GM12878 (cell line): ENCODE measurements at regions not wholly inside any gene's neighbourhood (a gene's known extent, or its start where the extent isn't known, plus 50 kb on each side); places are given as distances from the start of the nearest gene placed in this dataset.

Experiments
- ATAC-seq: fragments of 200-7000 bp; cut with Tn5 transposase; 3 replicates; pipeline ENCODE4 v1.9.1; 2020; ENCODE audit warnings: mild to moderate bottlenecking, moderate library complexity
- BruUV-seq: library from RNA; stranded (reverse); fragments of 400-500 nt; replicated peaks from 2 replicates; lab custom pipeline; 2021; lab: Mats Ljungman, UMichigan
- CTCF ChIA-PET: fragments of 300-600 bp; sonication (Branson Sonifier 250); formaldehyde crosslinking; extraction: SDS; loops from one replicate; lab custom pipeline; 2021; ENCODE audit warnings: inconsistent platforms; lab: Yijun Ruan, JAX
- POLR2A ChIA-PET: fragments of 350-600 bp; formaldehyde crosslinking; extraction: SDS; loops from one replicate; lab custom pipeline; 2021; ENCODE audit warnings: inconsistent platforms; lab: Charles Lee
- RAD21 ChIA-PET: fragments of 300-600 bp; sonication (Branson Sonifier 250); formaldehyde crosslinking; loops from one replicate; lab custom pipeline; 2023; ENCODE audit warnings: antibody characterized with exemption; ENCODE audit not compliant: unreplicated experiment; lab: Charles Lee
- SMC1A ChIA-PET: fragments of 300-600 bp; sonication (Branson Sonifier 250); formaldehyde crosslinking; loops from one replicate; lab custom pipeline; 2023; ENCODE audit not compliant: unreplicated experiment, uncharacterized antibody; lab: Charles Lee
- DNase-seq: peaks from one replicate; pipeline ENCODE4 v3.0.0-alpha.2; 2011; ENCODE audit warnings: low read depth, low spot score
- FAIRE-seq: peaks from 3 replicates; lab custom pipeline; 2011; peaks lifted over from hg19 to GRCh38; lab: Jason Lieb, UNC
- H2AFZ ChIP-seq: 2 replicates; pipeline ENCODE4 v1.6.0; 2011; ENCODE audit warnings: low read depth, low read length, control low read depth; ENCODE audit not compliant: control insufficient read depth
- H3K27ac ChIP-seq: 2 replicates; pipeline ENCODE4 v1.5.1; 2011; ENCODE audit warnings: control low read depth; ENCODE audit not compliant: control insufficient read depth, insufficient read depth
- H3K27me3 ChIP-seq, 2 experiments: replicated peaks in 1 of 2; 2 replicates each; pipeline versions ENCODE4 v1.6.0 to v1.6.1; 2011; ENCODE audit warnings: low read length in 1 of 2; ENCODE audit not compliant: control insufficient read depth in 2 of 2, insufficient read depth in 2 of 2
- H3K36me3 ChIP-seq, 2 experiments: 2 replicates each; pipeline ENCODE4 v1.5.1; 2011; ENCODE audit warnings: low read length in 1 of 2; ENCODE audit not compliant: control insufficient read depth in 2 of 2, insufficient read depth in 2 of 2
- H3K4me1 ChIP-seq: 2 replicates; pipeline ENCODE4 v1.6.1; 2011; ENCODE audit warnings: mild to moderate bottlenecking, low read length, moderate library complexity, mixed read lengths; ENCODE audit not compliant: control insufficient read depth, insufficient read depth
- H3K4me2 ChIP-seq: 2 replicates; pipeline ENCODE4 v1.6.0; 2011; ENCODE audit warnings: control low read depth; ENCODE audit not compliant: control insufficient read depth, insufficient read depth
- H3K4me3 ChIP-seq: fragments of 200-600 bp; sonication (generic); 2 replicates; pipeline ENCODE4 v1.5.1; 2016
- H3K79me2 ChIP-seq: 2 replicates; pipeline ENCODE4 v1.6.0; 2011; ENCODE audit warnings: low read length; ENCODE audit not compliant: control insufficient read depth, insufficient read depth
- H3K9ac ChIP-seq: 2 replicates; pipeline ENCODE4 v1.8.0; 2011; ENCODE audit warnings: low read length, control low read depth, mixed read lengths; ENCODE audit not compliant: control insufficient read depth, insufficient read depth
- H3K9me3 ChIP-seq: replicated peaks from 3 replicates; pipeline ENCODE4 v1.5.1; 2011; ENCODE audit warnings: mild to moderate bottlenecking, low read length; ENCODE audit not compliant: control insufficient read depth, insufficient read depth
- H4K20me1 ChIP-seq: 2 replicates; pipeline ENCODE4 v1.6.0; 2011; ENCODE audit not compliant: control insufficient read depth, insufficient read depth
- ATF7 ChIP-seq: fragments of 450-650 bp; IDR thresholded peaks from 2 replicates; pipeline ENCODE4 v1.6.1; 2016; ENCODE audit warnings: low read depth, mild to moderate bottlenecking
- BACH1 ChIP-seq: fragments of 450-650 bp; IDR thresholded peaks from 2 replicates; pipeline ENCODE4 v1.6.1; 2017; ENCODE audit warnings: mild to moderate bottlenecking, borderline replicate concordance
- BCL3 ChIP-seq: IDR thresholded peaks from 2 replicates; pipeline ENCODE4 v1.6.1; 2011; ENCODE audit warnings: borderline replicate concordance, low read depth, mild to moderate bottlenecking, moderate library complexity, low read length; ENCODE audit not compliant: insufficient read depth, poor library complexity, severe bottlenecking
- BHLHE40 ChIP-seq, 2 experiments: fragments of 450-650 bp in 1 of 2; IDR thresholded peaks; 2 replicates each; pipeline ENCODE4 v1.6.1; 2011 to 2017; ENCODE audit warnings: low read depth in 2 of 2, borderline replicate concordance in 1 of 2, improper control_type of control experiment in 1 of 2, low read length in 1 of 2, mild to moderate bottlenecking in 1 of 2
- CBFB ChIP-seq: IDR thresholded peaks from 2 replicates; pipeline ENCODE4 v1.6.1; 2016; ENCODE audit warnings: antibody characterized with exemption, low read depth
- CBX5 ChIP-seq: sonication (generic); IDR thresholded peaks from 2 replicates; pipeline ENCODE4 v1.6.1; 2016; ENCODE audit warnings: low read depth, moderate library complexity, mild to moderate bottlenecking, inconsistent platforms
- CHD4 ChIP-seq: fragments of 200-600 bp; sonication (generic); IDR thresholded peaks from 2 replicates; pipeline ENCODE4 v1.6.1; 2016; ENCODE audit warnings: mild to moderate bottlenecking
- ETV6 ChIP-seq, 2 experiments: fragments of 450-650 bp in 1 of 2; IDR thresholded peaks in 1 of 2; conservative IDR thresholded peaks in 1 of 2; 2 replicates each; pipeline ENCODE4 v1.6.1; 2014; ENCODE audit warnings: antibody characterized with exemption in 1 of 2, borderline replicate concordance in 1 of 2, low read depth in 1 of 2, mild to moderate bottlenecking in 1 of 2, moderate library complexity in 1 of 2
- GABPA ChIP-seq: IDR thresholded peaks from 2 replicates; pipeline ENCODE4 v1.6.1; 2014; ENCODE audit warnings: antibody characterized with exemption, low read depth, mild to moderate bottlenecking, inconsistent platforms
- HDAC2 ChIP-seq: fragments of 200-600 bp; sonication (generic); IDR thresholded peaks from 2 replicates; pipeline ENCODE4 v1.6.1; 2017
- JUNB ChIP-seq: IDR thresholded peaks from 2 replicates; pipeline ENCODE4 v1.6.1; 2016; ENCODE audit warnings: antibody characterized with exemption, mild to moderate bottlenecking
- MXI1 ChIP-seq: fragments of 150-350 bp; IDR thresholded peaks from 2 replicates; pipeline ENCODE4 v1.6.1; 2011; ENCODE audit warnings: low read depth, mild to moderate bottlenecking, inconsistent platforms, low read length, improper control_type of control experiment
- MYB ChIP-seq: fragments of 150-350 bp; IDR thresholded peaks from 2 replicates; pipeline ENCODE4 v1.6.1; 2014; ENCODE audit warnings: mild to moderate bottlenecking, low read depth, low read length, borderline replicate concordance
- PAX5 ChIP-seq: IDR thresholded peaks from 2 replicates; pipeline ENCODE4 v1.6.1; 2011; ENCODE audit warnings: low read depth, low read length, borderline replicate concordance
- SREBF1 ChIP-seq: IDR thresholded peaks from 2 replicates; pipeline ENCODE4 v1.6.1; 2012; ENCODE audit warnings: mild to moderate bottlenecking, low read length
- SRF ChIP-seq, 2 experiments: IDR thresholded peaks; 2 replicates each; pipeline ENCODE4 v1.6.1; 2011; ENCODE audit warnings: low read depth in 2 of 2, low read length in 2 of 2, mild to moderate bottlenecking in 1 of 2, moderate library complexity in 1 of 2
- TBL1XR1 ChIP-seq: IDR thresholded peaks from 2 replicates; pipeline ENCODE4 v1.6.1; 2012; ENCODE audit warnings: low read depth, low read length, improper control_type of control experiment
- TCF3 ChIP-seq: IDR thresholded peaks from 2 replicates; pipeline ENCODE4 v1.6.1; 2012; ENCODE audit warnings: low read depth, mild to moderate bottlenecking, low read length, borderline replicate concordance; ENCODE audit not compliant: insufficient read depth
- WGBS: methylation state at CpG from one replicate; pipeline ENCODE4 v1.1.6; 2016; ENCODE audit warnings: low lambda C conversion rate; ENCODE audit not compliant: insufficient replicate concordance, insufficient coverage; ENCODE audit errors: missing lambda C conversion rate; 5-methylcytosine and 5-hydroxymethylcytosine counted together
- in situ Hi-C: fragments of 300-500 bp; cut with MboI; formaldehyde crosslinking; loops from 9 replicates; pipeline ENCODE4 v1.14.3; 2018; ENCODE audit warnings: mixed read lengths
- intact Hi-C: fragments of 100-400 bp; cut with micrococcal nuclease; formaldehyde crosslinking; loops from one replicate; pipeline ENCODE4 v1.14.2; 2022; ENCODE audit not compliant: unreplicated experiment

DNA sequence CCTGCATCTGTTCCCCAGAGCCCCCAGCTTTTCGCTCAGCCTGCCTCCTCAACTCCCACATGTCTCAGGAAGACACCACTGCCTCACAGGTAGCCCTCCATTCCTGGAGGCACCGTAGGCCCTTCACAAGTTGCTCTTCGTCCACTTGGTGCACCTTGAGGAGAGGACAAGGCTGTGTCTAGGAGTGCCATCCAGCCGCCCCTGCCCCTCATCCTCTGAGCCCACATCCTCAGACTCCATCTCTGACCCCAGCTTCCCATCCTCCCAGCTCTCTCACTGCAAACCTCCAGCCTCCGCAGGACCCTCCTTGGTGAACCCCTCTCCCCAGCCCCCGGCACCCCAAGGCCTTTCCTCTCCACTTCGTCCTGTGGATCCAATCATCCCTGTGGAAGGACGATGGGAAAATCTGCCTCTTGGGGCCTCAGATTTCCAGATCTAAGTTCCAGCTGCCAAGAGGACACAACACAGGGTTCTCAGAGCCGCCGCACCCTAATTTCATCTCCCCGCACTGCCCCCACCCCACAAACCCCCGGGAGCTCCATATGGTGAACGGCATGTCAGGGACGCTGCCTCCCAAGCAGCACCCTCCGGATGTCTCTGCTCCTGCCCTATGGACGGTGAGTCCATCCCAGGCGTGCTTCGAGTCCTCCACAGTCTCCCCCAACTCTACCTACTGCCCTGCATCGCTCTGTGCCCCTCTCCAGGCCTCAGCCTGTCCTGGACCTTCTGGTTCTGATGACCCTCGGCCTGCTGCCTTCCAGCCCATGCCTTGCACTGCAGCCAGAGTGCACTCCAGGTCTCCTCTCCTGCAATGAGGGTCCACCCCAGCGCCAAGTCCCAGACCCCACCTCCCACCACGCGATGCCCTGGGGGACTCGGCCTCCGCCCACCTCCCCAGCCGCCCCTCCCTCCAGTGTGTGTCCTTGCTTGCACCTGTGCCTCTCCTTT, 314.1 kb upstream of the DIO3 start:
- H2AFZ ChIP-seq, result no peak overlapping the region
- RAD21 ChIA-PET, result no interaction called here
- H3K4me2 ChIP-seq, result no peak overlapping the region
- FAIRE-seq, result no peak
- no peaks in the 10 kb centered on the region for H3K4me1 ChIP-seq
- no peak overlapping the region for H3K4me3 ChIP-seq
- H3K9me3 ChIP-seq, result no peaks in the 10 kb centered on the region; the same call in 1 of the 3 replicates
- BruUV-seq, result no TSS peak
- in situ Hi-C loops (no loop called here), intact Hi-C loops (no loop called here)
- no peaks in the 10 kb centered on the region for H3K79me2 ChIP-seq
- no peak overlapping the region for H3K9ac ChIP-seq
- H4K20me1 ChIP-seq, result no peaks in the 10 kb centered on the region
- no peaks in the 10 kb centered on the region for H3K36me3 ChIP-seq
- no peak for ATAC-seq
- no peak overlapping the region for H3K27ac ChIP-seq
- DNase-seq, result no peak
- no peaks in the 10 kb centered on the region for H3K27me3 ChIP-seq
- whole genome bisulfite sequencing, result 55% methylated on average over 23 of the region's 26 CpGs
- CTCF ChIA-PET, result no interaction called here
- POLR2A ChIA-PET, result no interaction called here
- SMC1A ChIA-PET, result no interaction called here
- TF ChIP-seq ATF7 (no peak), TBL1XR1 (no peak), TCF3 (no peak), PAX5 (no peak), ETV6 (conservative IDR thresholded peaks at IDR 0.05 in 1 of 2, IDR thresholded peaks at IDR 0.05 in 1 of 2; ENCODE audit: borderline replicate concordance in 1 of 2, low read depth in 1 of 2) (no peak), MYB (no peak), BCL3 (no peak), BHLHE40 (IDR thresholded peaks at IDR 0.05; ENCODE audit: borderline replicate concordance in 1 of 2, low read depth in 2 of 2, low read length in 1 of 2) (no peak), MXI1 (no peak), HDAC2 (no peak), GABPA (no peak), SREBF1 (no peak), CBX5 (no peak), SRF (IDR thresholded peaks at IDR 0.05; ENCODE audit: low read depth in 2 of 2, low read length in 2 of 2) (no peak), CBFB (no peak), BACH1 (no peak), CHD4 (no peak), JUNB (no peak)
